ENCODE measurements at regions not wholly inside any gene's neighbourhood (a gene's known extent, or its start where the extent isn't known, plus 50 kb on each side); places are given as distances from the start of the nearest gene placed in this dataset.

DNA sequence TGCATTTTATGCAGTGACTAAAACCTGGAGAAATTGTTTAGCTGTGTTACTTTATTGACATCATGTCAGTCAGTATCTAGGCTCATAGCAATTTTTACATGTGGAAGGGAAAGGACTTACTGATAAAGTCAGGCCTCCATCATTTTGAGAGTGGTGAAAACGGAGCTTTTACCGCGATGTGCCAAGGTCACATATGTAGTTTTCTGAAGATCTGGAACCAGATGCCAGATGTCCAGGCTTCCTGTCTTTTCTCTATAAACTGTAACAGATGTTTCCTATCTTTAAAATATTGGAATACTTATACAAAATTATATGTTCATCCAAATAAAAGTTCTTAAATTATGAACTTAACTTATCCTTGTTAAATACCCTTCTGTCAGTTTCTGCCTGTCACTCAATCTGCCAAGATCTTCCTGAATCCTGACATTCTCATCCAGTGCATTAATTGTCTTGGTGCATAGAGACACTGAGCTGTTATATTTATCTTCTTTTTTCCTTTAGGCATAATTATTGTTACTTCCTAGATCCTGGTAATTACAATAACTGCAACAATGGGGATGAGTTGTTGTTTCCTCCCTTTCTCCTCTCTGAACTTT lies 1646.2 kb upstream of the TENM3 start:
- Histone ChIP-seq H3K23ac (ENCODE audit: low read depth, low read length) (no peak overlapping the region), H3K18ac (ENCODE audit: low read depth, low read length) (no peak overlapping the region), H2BK5ac (ENCODE audit: low read depth, low read length, poor library complexity, severe bottlenecking) (no peak overlapping the region), H2AK9ac (replicated peaks; ENCODE audit: low read depth, low read length, poor library complexity) (no peak overlapping the region), H2BK15ac (ENCODE audit: low read depth, low read length) (no peak overlapping the region), H3K9me1 (ENCODE audit: insufficient read depth, low read length) (no peaks in the 10 kb centered on the region), H3K79me1 (ENCODE audit: low read depth in 1 of 2, low read length in 2 of 2) (no peaks in the 10 kb centered on the region), H2BK20ac (ENCODE audit: low read depth, low read length) (no peak overlapping the region), H3K4ac (ENCODE audit: low read depth, low read length) (no peak overlapping the region), H3K4me2 (ENCODE audit: low read depth, low read length) (no peak overlapping the region), H3K4me3 (ENCODE audit: insufficient read depth, low read depth, low read length) (no peak overlapping the region), H2AFZ (replicated peaks; ENCODE audit: low read length, poor library complexity) (no peak overlapping the region), H2BK120ac (ENCODE audit: low read depth, low read length) (no peak overlapping the region), H3K9ac (ENCODE audit: low read depth, low read length) (no peak overlapping the region), H3K4me1 (ENCODE audit: control insufficient read depth, insufficient read depth, low read length) (no peaks in the 10 kb centered on the region), H4K91ac (ENCODE audit: insufficient read depth, low read depth, low read length) (no peak overlapping the region), H4K20me1 (ENCODE audit: insufficient read depth, low read length) (no peaks in the 10 kb centered on the region), H4K5ac (ENCODE audit: low read depth, low read length) (no peak overlapping the region), H3K27me3 (ENCODE audit: control insufficient read depth, insufficient read depth, low read length) (no peaks in the 10 kb centered on the region), H3K9me3 (ENCODE audit: control insufficient read depth, insufficient read depth, low read length) (no peaks in the 10 kb centered on the region), H4K8ac (ENCODE audit: low read depth in 2 of 2, low read length in 2 of 2) (no peak overlapping the region), H3K14ac (replicated peaks; ENCODE audit: low read depth, low read length) (no peak overlapping the region), H2AK5ac (ENCODE audit: low read depth, low read length) (no peak overlapping the region), H3K56ac (ENCODE audit: extremely low read depth, insufficient read depth, low read length) (no peak overlapping the region), H3K27ac (ENCODE audit: insufficient read depth, low read length) (no peak overlapping the region), H3K36me3 (ENCODE audit: control insufficient read depth, insufficient read depth, low read length) (no peaks in the 10 kb centered on the region)
- DNase-seq = no peak
- no peak for ATAC-seq (ENCODE audit: low read depth)
- in situ Hi-C loops (cut with MboI; ENCODE audit: low sequenced_read_pairs) = no loop called here
- TF ChIP-seq, protein P1, sequence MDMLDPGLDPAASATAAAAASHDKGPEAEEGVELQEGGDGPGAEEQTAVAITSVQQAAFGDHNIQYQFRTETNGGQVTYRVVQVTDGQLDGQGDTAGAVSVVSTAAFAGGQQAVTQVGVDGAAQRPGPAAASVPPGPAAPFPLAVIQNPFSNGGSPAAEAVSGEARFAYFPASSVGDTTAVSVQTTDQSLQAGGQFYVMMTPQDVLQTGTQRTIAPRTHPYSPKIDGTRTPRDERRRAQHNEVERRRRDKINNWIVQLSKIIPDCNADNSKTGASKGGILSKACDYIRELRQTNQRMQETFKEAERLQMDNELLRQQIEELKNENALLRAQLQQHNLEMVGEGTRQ (IDR thresholded peaks at IDR 0.05; ENCODE audit: low read depth, low read length) = no peak
- TF ChIP-seq MAZ (IDR thresholded peaks at IDR 0.05; ENCODE audit: borderline replicate concordance, low read depth, low read length) (no peak), CEBPB (IDR thresholded peaks at IDR 0.05; ENCODE audit: low read depth, low read length) (no peak), RCOR1 (IDR thresholded peaks at IDR 0.05; ENCODE audit: insufficient replicate concordance, low read length) (no peak), NFE2L2 (IDR thresholded peaks at IDR 0.05; ENCODE audit: low read depth, low read length) (no peak), ELK1 (IDR thresholded peaks at IDR 0.05; ENCODE audit: borderline replicate concordance, low read depth, low read length) (no peak), MAFK (IDR thresholded peaks at IDR 0.05; ENCODE audit: low read depth, low read length) (no peak), POLR2A (IDR thresholded peaks at IDR 0.05; ENCODE audit: low read depth, low read length) (no peak), CHD1 (IDR thresholded peaks at IDR 0.05; ENCODE audit: low read depth, low read length) (no peak), FOS (IDR thresholded peaks at IDR 0.05; ENCODE audit: low read depth, low read length) (no peak)
- TF ChIP-seq, protein P2, sequence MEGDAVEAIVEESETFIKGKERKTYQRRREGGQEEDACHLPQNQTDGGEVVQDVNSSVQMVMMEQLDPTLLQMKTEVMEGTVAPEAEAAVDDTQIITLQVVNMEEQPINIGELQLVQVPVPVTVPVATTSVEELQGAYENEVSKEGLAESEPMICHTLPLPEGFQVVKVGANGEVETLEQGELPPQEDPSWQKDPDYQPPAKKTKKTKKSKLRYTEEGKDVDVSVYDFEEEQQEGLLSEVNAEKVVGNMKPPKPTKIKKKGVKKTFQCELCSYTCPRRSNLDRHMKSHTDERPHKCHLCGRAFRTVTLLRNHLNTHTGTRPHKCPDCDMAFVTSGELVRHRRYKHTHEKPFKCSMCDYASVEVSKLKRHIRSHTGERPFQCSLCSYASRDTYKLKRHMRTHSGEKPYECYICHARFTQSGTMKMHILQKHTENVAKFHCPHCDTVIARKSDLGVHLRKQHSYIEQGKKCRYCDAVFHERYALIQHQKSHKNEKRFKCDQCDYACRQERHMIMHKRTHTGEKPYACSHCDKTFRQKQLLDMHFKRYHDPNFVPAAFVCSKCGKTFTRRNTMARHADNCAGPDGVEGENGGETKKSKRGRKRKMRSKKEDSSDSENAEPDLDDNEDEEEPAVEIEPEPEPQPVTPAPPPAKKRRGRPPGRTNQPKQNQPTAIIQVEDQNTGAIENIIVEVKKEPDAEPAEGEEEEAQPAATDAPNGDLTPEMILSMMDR (conservative IDR thresholded peaks at IDR 0.05; ENCODE audit: low read depth, low read length) = no peak
- WGBS, 2 experiments (ENCODE audit: extremely low coverage in 2 of 2, insufficient read length in 1 of 2) = no CpG with 5 or more reads among the region's 3 CpGs
- intact Hi-C loops (cut with micrococcal nuclease) = no loop called here
- dilution Hi-C loops (cut with HindIII; ENCODE audit: low sequenced_read_pairs, unreplicated experiment) = no loop called here
- CTCF ChIA-PET = interaction anchor here (1.3 kb wide), 1 partner anchor 12 kb away, joined by 3 read pairs; no protein-coding TSS in a partner anchor
- POLR2A ChIA-PET (ENCODE audit: unreplicated experiment) = no interaction called here
- BruUV-seq (replicated peaks) = no TSS peak

Data from IMR-90 (cell line).